SK-N-SH (cell line): ENCODE measurements at regions not wholly inside any gene's neighbourhood (a gene's known extent, or its start where the extent isn't known, plus 50 kb on each side); places are given as distances from the start of the nearest gene placed in this dataset.

Experiments
- CTCF ChIA-PET: fragments of 300-600, 350-600 bp; formaldehyde crosslinking; extraction: SDS; loops from one replicate; lab custom pipeline; 2021; lab: Yijun Ruan, JAX
- POLR2A ChIA-PET: fragments of 350-600 bp; sonication (Branson Sonifier 250); formaldehyde crosslinking; extraction: SDS; loops from one replicate; lab custom pipeline; 2020; ENCODE audit warnings: antibody characterized with exemption, inconsistent platforms; lab: Yijun Ruan, JAX
- DNase-seq: peaks from one replicate; pipeline ENCODE4 v3.0.0; 2012
- H2AFZ ChIP-seq: fragments of 200-600 bp; sonication (generic); 2 replicates; pipeline ENCODE4 v1.8.1; 2016; ENCODE audit warnings: antibody characterized with exemption, mild to moderate bottlenecking, low read depth
- H3F3A ChIP-seq: fragments of 200-600 bp; sonication (generic); replicated peaks from 2 replicates; pipeline ENCODE3; 2016; ENCODE audit warnings: antibody characterized with exemption, mild to moderate bottlenecking; ENCODE audit not compliant: insufficient read depth
- H3K27ac ChIP-seq, 2 experiments: fragments of 200-500 bp in 1 of 2; fragments of 200-600 bp in 1 of 2; sonication (Bioruptor generic) in 1 of 2; sonication (generic), shearing (Covaris generic) in 1 of 2; 2 replicates each; pipeline versions ENCODE4 v1.5.1 to v1.6.1; 2014 to 2016; ENCODE audit warnings: low read depth in 2 of 2, inconsistent platforms in 1 of 2, low read length in 1 of 2, mild to moderate bottlenecking in 1 of 2, mixed read lengths in 1 of 2
- H3K27me3 ChIP-seq: fragments of 200-600 bp; sonication (generic), shearing (Covaris generic); 2 replicates; pipeline ENCODE4 v1.6.1; 2016; ENCODE audit warnings: mixed run types; ENCODE audit not compliant: insufficient read depth
- H3K36me3 ChIP-seq, 2 experiments: fragments of 200-500 bp in 1 of 2; fragments of 200-600 bp in 1 of 2; sonication (Bioruptor generic) in 1 of 2; sonication (generic) in 1 of 2; replicated peaks in 1 of 2; 2 replicates each; pipeline versions ENCODE3 to v1.5.1; 2014 to 2016; ENCODE audit warnings: low read length in 1 of 2, mild to moderate bottlenecking in 1 of 2; ENCODE audit not compliant: insufficient read depth in 2 of 2, control insufficient read depth in 1 of 2
- H3K4me1 ChIP-seq, 2 experiments: fragments of 200-500 bp in 1 of 2; fragments of 200-600 bp in 1 of 2; sonication (Bioruptor generic) in 1 of 2; sonication (generic), shearing (Covaris generic) in 1 of 2; 2 replicates each; pipeline versions ENCODE4 v1.5.1 to v1.6.1; 2014 to 2016; ENCODE audit warnings: low read depth in 1 of 2, low read length in 1 of 2, mixed run types in 1 of 2; ENCODE audit not compliant: insufficient read depth in 2 of 2, control insufficient read depth in 1 of 2
- H3K4me2 ChIP-seq: fragments of 200-600 bp; sonication (generic), shearing (Covaris generic); 2 replicates; pipeline ENCODE4 v1.6.1; 2017; ENCODE audit warnings: mixed run types
- H3K4me3 ChIP-seq, 2 experiments: fragments of 200-500 bp in 1 of 2; fragments of 200-600 bp in 1 of 2; sonication (Bioruptor generic) in 1 of 2; sonication (generic), shearing (Covaris generic) in 1 of 2; 2 replicates each; pipeline versions ENCODE4 v1.5.1 to v1.8.1; 2014 to 2016; ENCODE audit warnings: low read depth in 2 of 2, inconsistent platforms in 1 of 2, low read length in 1 of 2, mild to moderate bottlenecking in 1 of 2, mixed read lengths in 1 of 2, moderate library complexity in 1 of 2
- H3K79me2 ChIP-seq: fragments of 200-600 bp; sonication (generic); 2 replicates; pipeline ENCODE4 v1.8.1; 2017; ENCODE audit warnings: mild to moderate bottlenecking; ENCODE audit not compliant: insufficient read depth
- H3K9ac ChIP-seq: fragments of 200-600 bp; sonication (generic); 2 replicates; pipeline ENCODE4 v1.6.1; 2017; ENCODE audit warnings: mixed run types
- H3K9me2 ChIP-seq: fragments of 200-600 bp; sonication (generic); 2 replicates; pipeline ENCODE4 v1.6.1; 2017; ENCODE audit warnings: mixed run types
- H3K9me3 ChIP-seq: fragments of 200-600 bp; sonication (generic); 2 replicates; pipeline ENCODE4 v1.6.1; 2017; ENCODE audit warnings: mixed run types, mild to moderate bottlenecking, moderate library complexity
- H4K20me1 ChIP-seq: fragments of 200-600 bp; sonication (generic); 2 replicates; pipeline ENCODE4 v1.6.1; 2017; ENCODE audit warnings: mild to moderate bottlenecking, mixed run types; ENCODE audit not compliant: insufficient read depth
- ELF1 ChIP-seq: IDR thresholded peaks from 2 replicates; pipeline ENCODE4 v1.4.0; 2012
- EZH2phosphoT487 ChIP-seq: fragments of 200-600 bp; sonication (generic); IDR thresholded peaks from 2 replicates; pipeline ENCODE4 v1.6.1; 2017; ENCODE audit warnings: low read depth, mixed run types, mild to moderate bottlenecking, antibody characterized with exemption, moderate library complexity, borderline replicate concordance
- GABPA ChIP-seq: IDR thresholded peaks from 2 replicates; pipeline ENCODE4 v1.4.0; 2012; ENCODE audit warnings: low read depth, mild to moderate bottlenecking
- GATA2 ChIP-seq: sonication (generic); formaldehyde crosslinking; IDR thresholded peaks from 2 replicates; pipeline ENCODE4 v1.5.0; 2020; ENCODE audit warnings: mild to moderate bottlenecking, missing genetic modification reagents
- NFIC ChIP-seq: IDR thresholded peaks from 2 replicates; pipeline ENCODE4 v1.4.0; 2012; ENCODE audit warnings: borderline replicate concordance
- NRF1 ChIP-seq: IDR thresholded peaks from 2 replicates; pipeline ENCODE4 v1.6.1; 2012; ENCODE audit warnings: low read depth, mild to moderate bottlenecking, low read length
- RXRA ChIP-seq: IDR thresholded peaks from 2 replicates; pipeline ENCODE4 v1.4.0; 2012; ENCODE audit warnings: low read depth, mild to moderate bottlenecking, borderline replicate concordance
- SMC3 ChIP-seq: IDR thresholded peaks from 2 replicates; pipeline ENCODE4 v1.6.1; 2012; ENCODE audit warnings: low read depth, low read length, improper control_type of control experiment
- TAF1 ChIP-seq: IDR thresholded peaks from 2 replicates; pipeline ENCODE4 v1.6.1; 2012; ENCODE audit warnings: low read depth, mild to moderate bottlenecking, low read length, moderate library complexity, borderline replicate concordance
- TEAD4 ChIP-seq: IDR thresholded peaks from 2 replicates; pipeline ENCODE4 v1.4.0; 2012; ENCODE audit warnings: mild to moderate bottlenecking, borderline replicate concordance; ENCODE audit not compliant: insufficient read depth
- WGBS: methylation state at CpG from one replicate; pipeline ENCODE4 v1.1.6; 2017; ENCODE audit warnings: low lambda C conversion rate; 5-methylcytosine and 5-hydroxymethylcytosine counted together
- TF ChIP-seq, protein P1 (sequence below): fragments of 150-350 bp; IDR thresholded peaks from 2 replicates; pipeline ENCODE4 v1.6.1; 2016; ENCODE audit warnings: mild to moderate bottlenecking, low read depth, low read length
- TF ChIP-seq, protein P2 (sequence below): fragments of 150-350 bp; IDR thresholded peaks from 2 replicates; pipeline ENCODE4 v1.6.1; 2017; ENCODE audit warnings: antibody characterized with exemption, low read length, low read depth, borderline replicate concordance
- TF ChIP-seq, protein P3 (sequence below): IDR thresholded peaks from 2 replicates; pipeline ENCODE4; 2012
- TF ChIP-seq, protein P4 (sequence below): fragments of 200-600 bp; sonication (generic); IDR thresholded peaks from 2 replicates; pipeline ENCODE4 v1.6.1; 2017; ENCODE audit warnings: antibody characterized with exemption, mild to moderate bottlenecking, moderate library complexity
- TF ChIP-seq, protein P5 (sequence below): IDR thresholded peaks from 2 replicates; pipeline ENCODE4 v1.4.0; 2012; ENCODE audit warnings: low read depth

DNA sequence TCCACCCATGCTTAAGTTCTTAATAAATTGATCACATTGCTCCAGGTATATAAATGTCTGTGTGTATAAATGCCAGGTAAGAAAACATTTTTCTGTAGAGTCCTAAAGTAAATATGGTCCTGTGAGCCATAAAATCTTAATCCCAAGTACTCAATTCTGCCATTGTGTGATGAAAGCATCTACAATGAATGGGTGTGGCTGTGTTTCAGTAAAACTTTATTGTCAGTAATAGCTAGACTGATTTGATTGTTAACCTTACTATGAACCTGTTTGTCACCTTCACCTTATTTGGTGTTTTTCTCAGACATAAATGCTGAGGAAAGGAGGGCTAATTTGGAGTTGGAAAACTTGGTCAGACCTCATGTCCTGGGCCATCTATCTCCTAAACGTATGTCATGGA lies 683.5 kb upstream of the GRM7 start:
- no peak for DNase-seq
- H3K27me3 ChIP-seq = no peaks in the 10 kb centered on the region
- H3K4me2 ChIP-seq = no peak overlapping the region
- TF ChIP-seq TAF1 = no peak
- no peak for TF ChIP-seq ELF1
- TF ChIP-seq, protein P1, sequence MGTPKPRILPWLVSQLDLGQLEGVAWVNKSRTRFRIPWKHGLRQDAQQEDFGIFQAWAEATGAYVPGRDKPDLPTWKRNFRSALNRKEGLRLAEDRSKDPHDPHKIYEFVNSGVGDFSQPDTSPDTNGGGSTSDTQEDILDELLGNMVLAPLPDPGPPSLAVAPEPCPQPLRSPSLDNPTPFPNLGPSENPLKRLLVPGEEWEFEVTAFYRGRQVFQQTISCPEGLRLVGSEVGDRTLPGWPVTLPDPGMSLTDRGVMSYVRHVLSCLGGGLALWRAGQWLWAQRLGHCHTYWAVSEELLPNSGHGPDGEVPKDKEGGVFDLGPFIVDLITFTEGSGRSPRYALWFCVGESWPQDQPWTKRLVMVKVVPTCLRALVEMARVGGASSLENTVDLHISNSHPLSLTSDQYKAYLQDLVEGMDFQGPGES = no peak
- TF ChIP-seq, protein P2, sequence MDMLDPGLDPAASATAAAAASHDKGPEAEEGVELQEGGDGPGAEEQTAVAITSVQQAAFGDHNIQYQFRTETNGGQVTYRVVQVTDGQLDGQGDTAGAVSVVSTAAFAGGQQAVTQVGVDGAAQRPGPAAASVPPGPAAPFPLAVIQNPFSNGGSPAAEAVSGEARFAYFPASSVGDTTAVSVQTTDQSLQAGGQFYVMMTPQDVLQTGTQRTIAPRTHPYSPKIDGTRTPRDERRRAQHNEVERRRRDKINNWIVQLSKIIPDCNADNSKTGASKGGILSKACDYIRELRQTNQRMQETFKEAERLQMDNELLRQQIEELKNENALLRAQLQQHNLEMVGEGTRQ = no peak
- TF ChIP-seq, protein P3, sequence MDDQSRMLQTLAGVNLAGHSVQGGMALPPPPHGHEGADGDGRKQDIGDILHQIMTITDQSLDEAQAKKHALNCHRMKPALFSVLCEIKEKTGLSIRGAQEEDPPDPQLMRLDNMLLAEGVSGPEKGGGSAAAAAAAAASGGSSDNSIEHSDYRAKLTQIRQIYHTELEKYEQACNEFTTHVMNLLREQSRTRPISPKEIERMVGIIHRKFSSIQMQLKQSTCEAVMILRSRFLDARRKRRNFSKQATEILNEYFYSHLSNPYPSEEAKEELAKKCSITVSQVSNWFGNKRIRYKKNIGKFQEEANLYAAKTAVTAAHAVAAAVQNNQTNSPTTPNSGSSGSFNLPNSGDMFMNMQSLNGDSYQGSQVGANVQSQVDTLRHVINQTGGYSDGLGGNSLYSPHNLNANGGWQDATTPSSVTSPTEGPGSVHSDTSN = no peak
- no peak for TF ChIP-seq EZH2phosphoT487
- no peak for TF ChIP-seq NRF1
- TF ChIP-seq TEAD4 = no peak
- TF ChIP-seq SMC3 = no peak
- TF ChIP-seq GATA2 (CRISPR knock-in tag) = no peak
- TF ChIP-seq RXRA = no peak
- TF ChIP-seq, protein P4, sequence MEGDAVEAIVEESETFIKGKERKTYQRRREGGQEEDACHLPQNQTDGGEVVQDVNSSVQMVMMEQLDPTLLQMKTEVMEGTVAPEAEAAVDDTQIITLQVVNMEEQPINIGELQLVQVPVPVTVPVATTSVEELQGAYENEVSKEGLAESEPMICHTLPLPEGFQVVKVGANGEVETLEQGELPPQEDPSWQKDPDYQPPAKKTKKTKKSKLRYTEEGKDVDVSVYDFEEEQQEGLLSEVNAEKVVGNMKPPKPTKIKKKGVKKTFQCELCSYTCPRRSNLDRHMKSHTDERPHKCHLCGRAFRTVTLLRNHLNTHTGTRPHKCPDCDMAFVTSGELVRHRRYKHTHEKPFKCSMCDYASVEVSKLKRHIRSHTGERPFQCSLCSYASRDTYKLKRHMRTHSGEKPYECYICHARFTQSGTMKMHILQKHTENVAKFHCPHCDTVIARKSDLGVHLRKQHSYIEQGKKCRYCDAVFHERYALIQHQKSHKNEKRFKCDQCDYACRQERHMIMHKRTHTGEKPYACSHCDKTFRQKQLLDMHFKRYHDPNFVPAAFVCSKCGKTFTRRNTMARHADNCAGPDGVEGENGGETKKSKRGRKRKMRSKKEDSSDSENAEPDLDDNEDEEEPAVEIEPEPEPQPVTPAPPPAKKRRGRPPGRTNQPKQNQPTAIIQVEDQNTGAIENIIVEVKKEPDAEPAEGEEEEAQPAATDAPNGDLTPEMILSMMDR = no peak
- TF ChIP-seq GABPA = no peak
- no peak for TF ChIP-seq NFIC
- TF ChIP-seq, protein P5, sequence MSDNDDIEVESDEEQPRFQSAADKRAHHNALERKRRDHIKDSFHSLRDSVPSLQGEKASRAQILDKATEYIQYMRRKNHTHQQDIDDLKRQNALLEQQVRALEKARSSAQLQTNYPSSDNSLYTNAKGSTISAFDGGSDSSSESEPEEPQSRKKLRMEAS = no peak
- ChIA-PET POLR2A (no interaction called here), CTCF (no interaction called here)
- H4K20me1 ChIP-seq = no peaks in the 10 kb centered on the region
- H3K27ac ChIP-seq = no peak overlapping the region
- no peak overlapping the region for H2AFZ ChIP-seq
- WGBS = 0% methylated on average over 1 of the region's 1 CpG
- no peaks in the 10 kb centered on the region for H3K4me1 ChIP-seq
- H3K79me2 ChIP-seq = no peaks in the 10 kb centered on the region
- H3K9me2 ChIP-seq = no peaks in the 10 kb centered on the region
- H3F3A ChIP-seq = no peaks in the 10 kb centered on the region
- no peak overlapping the region for H3K9ac ChIP-seq
- no peaks in the 10 kb centered on the region for H3K36me3 ChIP-seq
- no peaks in the 10 kb centered on the region for H3K9me3 ChIP-seq
- no peak overlapping the region for H3K4me3 ChIP-seq
